GM12878 (cell line): ENCODE measurements at regions not wholly inside any gene's neighbourhood (a gene's known extent, or its start where the extent isn't known, plus 50 kb on each side); places are given as distances from the start of the nearest gene placed in this dataset.

Source experiments
- ATAC-seq: fragments of 200-7000 bp; cut with Tn5 transposase; 3 replicates; pipeline ENCODE4 v1.9.1; 2020; ENCODE audit warnings: mild to moderate bottlenecking, moderate library complexity
- BruUV-seq: library from RNA; stranded (reverse); fragments of 400-500 nt; replicated peaks from 2 replicates; lab custom pipeline; 2021; lab: Mats Ljungman, UMichigan
- CTCF ChIA-PET: fragments of 300-600 bp; sonication (Branson Sonifier 250); formaldehyde crosslinking; extraction: SDS; loops from one replicate; lab custom pipeline; 2021; ENCODE audit warnings: inconsistent platforms; lab: Yijun Ruan, JAX
- POLR2A ChIA-PET: fragments of 350-600 bp; formaldehyde crosslinking; extraction: SDS; loops from one replicate; lab custom pipeline; 2021; ENCODE audit warnings: inconsistent platforms; lab: Charles Lee
- RAD21 ChIA-PET: fragments of 300-600 bp; sonication (Branson Sonifier 250); formaldehyde crosslinking; loops from one replicate; lab custom pipeline; 2023; ENCODE audit warnings: antibody characterized with exemption; ENCODE audit not compliant: unreplicated experiment; lab: Charles Lee
- SMC1A ChIA-PET: fragments of 300-600 bp; sonication (Branson Sonifier 250); formaldehyde crosslinking; loops from one replicate; lab custom pipeline; 2023; ENCODE audit not compliant: unreplicated experiment, uncharacterized antibody; lab: Charles Lee
- DNase-seq: peaks from one replicate; pipeline ENCODE4 v3.0.0-alpha.2; 2011; ENCODE audit warnings: low read depth, low spot score
- FAIRE-seq: peaks from 3 replicates; lab custom pipeline; 2011; peaks lifted over from hg19 to GRCh38; lab: Jason Lieb, UNC
- H2AFZ ChIP-seq: 2 replicates; pipeline ENCODE4 v1.6.0; 2011; ENCODE audit warnings: low read depth, low read length, control low read depth; ENCODE audit not compliant: control insufficient read depth
- H3K27ac ChIP-seq: 2 replicates; pipeline ENCODE4 v1.5.1; 2011; ENCODE audit warnings: control low read depth; ENCODE audit not compliant: control insufficient read depth, insufficient read depth
- H3K27me3 ChIP-seq, 2 experiments: replicated peaks in 1 of 2; 2 replicates each; pipeline versions ENCODE4 v1.6.0 to v1.6.1; 2011; ENCODE audit warnings: low read length in 1 of 2; ENCODE audit not compliant: control insufficient read depth in 2 of 2, insufficient read depth in 2 of 2
- H3K36me3 ChIP-seq, 2 experiments: 2 replicates each; pipeline ENCODE4 v1.5.1; 2011; ENCODE audit warnings: low read length in 1 of 2; ENCODE audit not compliant: control insufficient read depth in 2 of 2, insufficient read depth in 2 of 2
- H3K4me1 ChIP-seq: 2 replicates; pipeline ENCODE4 v1.6.1; 2011; ENCODE audit warnings: mild to moderate bottlenecking, low read length, moderate library complexity, mixed read lengths; ENCODE audit not compliant: control insufficient read depth, insufficient read depth
- H3K4me2 ChIP-seq: 2 replicates; pipeline ENCODE4 v1.6.0; 2011; ENCODE audit warnings: control low read depth; ENCODE audit not compliant: control insufficient read depth, insufficient read depth
- H3K4me3 ChIP-seq: fragments of 200-600 bp; sonication (generic); 2 replicates; pipeline ENCODE4 v1.5.1; 2016
- H3K79me2 ChIP-seq: 2 replicates; pipeline ENCODE4 v1.6.0; 2011; ENCODE audit warnings: low read length; ENCODE audit not compliant: control insufficient read depth, insufficient read depth
- H3K9ac ChIP-seq: 2 replicates; pipeline ENCODE4 v1.8.0; 2011; ENCODE audit warnings: low read length, control low read depth, mixed read lengths; ENCODE audit not compliant: control insufficient read depth, insufficient read depth
- H3K9me3 ChIP-seq: replicated peaks from 3 replicates; pipeline ENCODE4 v1.5.1; 2011; ENCODE audit warnings: mild to moderate bottlenecking, low read length; ENCODE audit not compliant: control insufficient read depth, insufficient read depth
- H4K20me1 ChIP-seq: 2 replicates; pipeline ENCODE4 v1.6.0; 2011; ENCODE audit not compliant: control insufficient read depth, insufficient read depth
- ATF3 ChIP-seq: IDR thresholded peaks from 2 replicates; pipeline ENCODE4 v1.6.1; 2011; ENCODE audit warnings: low read depth, mild to moderate bottlenecking, low read length, moderate library complexity, borderline replicate concordance; ENCODE audit errors: extremely low read depth
- BMI1 ChIP-seq: fragments of 450-650 bp; IDR thresholded peaks from 2 replicates; pipeline ENCODE4 v1.6.1; 2016; ENCODE audit warnings: mild to moderate bottlenecking, moderate library complexity, borderline replicate concordance
- CBX3 ChIP-seq: fragments of 200-600 bp; sonication (generic); IDR thresholded peaks from 2 replicates; pipeline ENCODE4 v1.6.1; 2016; ENCODE audit warnings: low read depth, borderline replicate concordance
- CHD2 ChIP-seq: IDR thresholded peaks from 2 replicates; pipeline ENCODE4 v1.6.1; 2011; ENCODE audit warnings: low read depth, low read length, improper control_type of control experiment, borderline replicate concordance
- CTCF ChIP-seq, 3 experiments: IDR thresholded peaks in 2 of 3; conservative IDR thresholded peaks in 1 of 3; 2 replicates each; pipeline ENCODE4 v1.5.1; 2011; ENCODE audit warnings: low read depth in 3 of 3, low read length in 3 of 3, mild to moderate bottlenecking in 3 of 3, control low read depth in 2 of 3, moderate library complexity in 2 of 3, inconsistent platforms in 1 of 3, mixed read lengths in 1 of 3; ENCODE audit not compliant: control insufficient read depth in 2 of 3, insufficient read depth in 1 of 3; ENCODE audit errors: extremely low read depth in 1 of 3
- GABPA ChIP-seq: IDR thresholded peaks from 2 replicates; pipeline ENCODE4 v1.6.1; 2014; ENCODE audit warnings: antibody characterized with exemption, low read depth, mild to moderate bottlenecking, inconsistent platforms
- IKZF2 ChIP-seq, 2 experiments: fragments of 450-650 bp; IDR thresholded peaks; 2 replicates each; pipeline ENCODE4 v1.6.1; 2017; ENCODE audit warnings: mild to moderate bottlenecking in 2 of 2, moderate library complexity in 2 of 2
- MTA3 ChIP-seq: IDR thresholded peaks from 2 replicates; pipeline ENCODE4 v1.6.1; 2012; ENCODE audit warnings: low read length, inconsistent platforms, borderline replicate concordance
- MXI1 ChIP-seq: fragments of 150-350 bp; IDR thresholded peaks from 2 replicates; pipeline ENCODE4 v1.6.1; 2011; ENCODE audit warnings: low read depth, mild to moderate bottlenecking, inconsistent platforms, low read length, improper control_type of control experiment
- NFYA ChIP-seq: IDR thresholded peaks from 2 replicates; pipeline ENCODE4 v1.6.1; 2011; ENCODE audit warnings: low read depth, mild to moderate bottlenecking, low read length, improper control_type of control experiment, borderline replicate concordance
- RAD21 ChIP-seq: IDR thresholded peaks from 2 replicates; pipeline ENCODE4 v1.6.1; 2011; ENCODE audit warnings: mild to moderate bottlenecking, low read depth, low read length, moderate library complexity; ENCODE audit not compliant: insufficient read depth
- RBBP5 ChIP-seq: fragments of 200-600 bp; sonication (generic); conservative IDR thresholded peaks from 2 replicates; pipeline ENCODE4 v1.6.1; 2016
- RCOR1 ChIP-seq: conservative IDR thresholded peaks from 2 replicates; pipeline ENCODE4 v1.6.1; 2012; ENCODE audit warnings: low read depth, low read length, improper control_type of control experiment
- SREBF2 ChIP-seq: IDR thresholded peaks from 2 replicates; pipeline ENCODE4 v1.6.1; 2012; ENCODE audit warnings: mild to moderate bottlenecking, low read length
- TBL1XR1 ChIP-seq: IDR thresholded peaks from 2 replicates; pipeline ENCODE4 v1.6.1; 2012; ENCODE audit warnings: low read depth, low read length, improper control_type of control experiment
- USF2 ChIP-seq: IDR thresholded peaks from 2 replicates; pipeline ENCODE4 v1.6.1; 2011; ENCODE audit warnings: low read depth, low read length, improper control_type of control experiment, borderline replicate concordance
- ZNF687 ChIP-seq: fragments of 450-650 bp; IDR thresholded peaks from 2 replicates; pipeline ENCODE4 v1.6.1; 2017; ENCODE audit warnings: mild to moderate bottlenecking, moderate library complexity
- WGBS: methylation state at CpG from one replicate; pipeline ENCODE4 v1.1.6; 2016; ENCODE audit warnings: low lambda C conversion rate; ENCODE audit not compliant: insufficient replicate concordance, insufficient coverage; ENCODE audit errors: missing lambda C conversion rate; 5-methylcytosine and 5-hydroxymethylcytosine counted together
- in situ Hi-C: fragments of 300-500 bp; cut with MboI; formaldehyde crosslinking; loops from 9 replicates; pipeline ENCODE4 v1.14.3; 2018; ENCODE audit warnings: mixed read lengths
- intact Hi-C: fragments of 100-400 bp; cut with micrococcal nuclease; formaldehyde crosslinking; loops from one replicate; pipeline ENCODE4 v1.14.2; 2022; ENCODE audit not compliant: unreplicated experiment

GRCh38 chr12:58029260-58029659 lies 87.9 kb downstream of the ATP23 start:
- intact Hi-C loops (no loop called here), in situ Hi-C loops (no loop called here)
- CTCF ChIA-PET, result no interaction called here
- BruUV-seq, result no TSS peak
- H3K9me3 ChIP-seq, result no peaks in the 10 kb centered on the region
- FAIRE-seq (no peak), DNase-seq (no peak), ATAC-seq (no peak)
- no peaks in the 10 kb centered on the region for H3K36me3 ChIP-seq
- H3K27me3 ChIP-seq, result no peaks in the 10 kb centered on the region
- no peak overlapping the region for H3K27ac ChIP-seq
- RAD21 ChIA-PET, result no interaction called here
- H2AFZ ChIP-seq, result no peak overlapping the region
- SMC1A ChIA-PET, result no interaction called here
- no peaks in the 10 kb centered on the region for H3K79me2 ChIP-seq
- no peak overlapping the region for H3K9ac ChIP-seq
- POLR2A ChIA-PET, result no interaction called here
- H3K4me1 ChIP-seq, result no peaks in the 10 kb centered on the region
- no peak overlapping the region for H3K4me2 ChIP-seq
- no peaks in the 10 kb centered on the region for H4K20me1 ChIP-seq
- H3K4me3 ChIP-seq, result no peak overlapping the region
- 18% methylated on average over 1 of the region's 1 CpG for WGBS
- TF ChIP-seq GABPA, result no peak
- TF ChIP-seq ZNF687, result no peak
- TF ChIP-seq RCOR1, result no peak
- no peak for TF ChIP-seq MTA3
- TF ChIP-seq CTCF (IDR thresholded peaks at IDR 0.05 in 2 of 3, conservative IDR thresholded peaks at IDR 0.05 in 1 of 3; ENCODE audit: control insufficient read depth in 2 of 3, extremely low read depth in 1 of 3, insufficient read depth in 1 of 3, low read depth in 3 of 3, low read length in 3 of 3), result no peak
- TF ChIP-seq RAD21, result no peak
- TF ChIP-seq MXI1, result no peak
- no peak for TF ChIP-seq TBL1XR1
- no peak for TF ChIP-seq IKZF2 (IDR thresholded peaks at IDR 0.05)
- TF ChIP-seq BMI1, result no peak
- no peak for TF ChIP-seq USF2
- TF ChIP-seq CBX3, result no peak
- no peak for TF ChIP-seq SREBF2
- TF ChIP-seq ATF3, result no peak
- no peak for TF ChIP-seq RBBP5
- no peak for TF ChIP-seq CHD2
- TF ChIP-seq NFYA, result no peak
